Bronchial epithelial cell (primary cell): ENCODE measurements at regions not wholly inside any gene's neighbourhood (a gene's known extent, or its start where the extent isn't known, plus 50 kb on each side); places are given as distances from the start of the nearest gene placed in this dataset.

Experiments
- DNase-seq: peaks from one replicate; pipeline ENCODE4 v3.0.0-alpha.2; 2010; ENCODE audit warnings: low read depth
- FAIRE-seq: peaks from 2 replicates; lab custom pipeline; 2011; peaks lifted over from hg19 to GRCh38; lab: Jason Lieb, UNC
- H3K27me3 ChIP-seq: 2 replicates; pipeline ENCODE4 v1.5.1; 2011; ENCODE audit warnings: low read length; ENCODE audit not compliant: control insufficient read depth, insufficient read depth
- H3K36me3 ChIP-seq: 2 replicates; pipeline ENCODE4 v1.5.1; 2011; ENCODE audit warnings: low read length; ENCODE audit not compliant: control insufficient read depth, insufficient read depth
- H3K4me3 ChIP-seq: 2 replicates; pipeline ENCODE4 v1.5.1; 2011; ENCODE audit warnings: mild to moderate bottlenecking, low read depth, low read length, control low read depth
- CTCF ChIP-seq: IDR thresholded peaks from 2 replicates; pipeline ENCODE4 v1.5.1; 2011; ENCODE audit warnings: mild to moderate bottlenecking, moderate library complexity, low read length, control low read depth, inconsistent platforms; ENCODE audit not compliant: insufficient read depth, severe bottlenecking

GRCh38 chr3:156620901-156621300 is 53.5 kb upstream of the TIPARP start:
- DNase-seq (peak; percentile 58), FAIRE-seq (no peak)
- no peaks in the 10 kb centered on the region for H3K36me3 ChIP-seq
- no peaks in the 10 kb centered on the region for H3K27me3 ChIP-seq
- no peak overlapping the region for H3K4me3 ChIP-seq
- TF ChIP-seq CTCF: no peak

GRCh38 chr3:156620260-156620659 is 54.1 kb upstream of the TIPARP start:
- Histone ChIP-seq H3K36me3 (no peaks in the 10 kb centered on the region), H3K27me3 (no peaks in the 10 kb centered on the region), H3K4me3 (no peak overlapping the region)
- no peak for TF ChIP-seq CTCF
- FAIRE-seq: no peak
- peak; percentile 87 for DNase-seq

GRCh38 chr3:156619376-156619775 is 55.0 kb upstream of the TIPARP start:
- H3K4me3 ChIP-seq: no peak overlapping the region
- no peaks in the 10 kb centered on the region for H3K36me3 ChIP-seq
- DNase-seq (no peak), FAIRE-seq (no peak)
- TF ChIP-seq CTCF: no peak
- no peaks in the 10 kb centered on the region for H3K27me3 ChIP-seq

GRCh38 chr3:156617781-156618180 is 56.6 kb upstream of the TIPARP start:
- no peak overlapping the region for H3K4me3 ChIP-seq
- DNase-seq: peak; percentile 67
- H3K27me3 ChIP-seq: no peaks in the 10 kb centered on the region
- no peak for TF ChIP-seq CTCF
- FAIRE-seq: no peak
- H3K36me3 ChIP-seq: no peaks in the 10 kb centered on the region

- H3K36me3 ChIP-seq: no peaks in the 10 kb centered on the region
- no peak for TF ChIP-seq CTCF
- peak; percentile 75 for DNase-seq
- no peak overlapping the region for H3K4me3 ChIP-seq
- no peaks in the 10 kb centered on the region for H3K27me3 ChIP-seq
- no peak for FAIRE-seq
Measured at GRCh38 chr3:156617145-156617544, 57.2 kb upstream of the TIPARP start.

- DNase-seq: peak; percentile 73
Measured at GRCh38 chr3:156615592-156616173, 58.7 kb upstream of the TIPARP start.

More at GRCh38 chr3:156615592-156616173, 58.7 kb upstream of the TIPARP start:
- no peak for FAIRE-seq
- Histone ChIP-seq H3K36me3 (no peaks in the 10 kb centered on the region), H3K27me3 (no peaks in the 10 kb centered on the region), H3K4me3 (no peak overlapping the region)
- TF ChIP-seq CTCF: no peak
